Gastroesophageal sphincter (tissue), 4 donors: ENCODE measurements at regions not wholly inside any gene's neighbourhood (a gene's known extent, or its start where the extent isn't known, plus 50 kb on each side); places are given as distances from the start of the nearest gene placed in this dataset.

Source experiments
- ATAC-seq: fragments of 150-250 bp; one replicate; pipeline ENCODE4 v1.9.1; 2016; ENCODE audit warnings: mild to moderate bottlenecking, moderate library complexity
- H3K27ac ChIP-seq, 4 donors: fragments of 200-600 bp; sonication (generic) in 3 of 4; 1 replicate in 3 of 4; 2 replicates in 1 of 4; pipeline ENCODE4 v1.5.1; 2016 to 2019
- H3K27me3 ChIP-seq: fragments of 200-600 bp; sonication (generic); one replicate; pipeline ENCODE4 v1.5.1; 2019
- H3K36me3 ChIP-seq, 2 donors: fragments of 200-600 bp; sonication (generic); one replicate each; pipeline ENCODE4 v1.5.1; 2019; ENCODE audit warnings: control low read depth in 1 of 2
- H3K4me1 ChIP-seq, 3 donors: fragments of 200-600 bp; sonication (generic); 1 replicate in 2 of 3; 2 replicates in 1 of 3; pipeline ENCODE4 v1.5.1; 2016 to 2019; ENCODE audit warnings: control low read depth in 2 of 3
- H3K4me3 ChIP-seq, 2 donors: fragments of 200-600 bp; sonication (generic); one replicate each; pipeline ENCODE4 v1.5.1; 2019; ENCODE audit warnings: mild to moderate bottlenecking in 1 of 2, moderate library complexity in 1 of 2
- H3K9me3 ChIP-seq, 3 donors: fragments of 200-600 bp; sonication (generic); one replicate each; pipeline ENCODE4 v1.5.1; 2017 to 2019; ENCODE audit warnings: control low read depth in 2 of 3
- EP300 ChIP-seq: sonication (generic); formaldehyde crosslinking; IDR thresholded peaks from one replicate; pipeline ENCODE4 v1.6.1; 2017; ENCODE audit warnings: antibody characterized with exemption, mild to moderate bottlenecking
- POLR2A ChIP-seq, 2 donors: fragments of 450-650 bp; IDR thresholded peaks; one replicate each; pipeline ENCODE4 v1.6.1; 2017; ENCODE audit warnings: antibody characterized with exemption in 2 of 2, mild to moderate bottlenecking in 2 of 2, moderate library complexity in 1 of 2
- POLR2AphosphoS5 ChIP-seq: sonication (generic); formaldehyde crosslinking; IDR thresholded peaks from one replicate; pipeline ENCODE4 v1.6.1; 2017; ENCODE audit warnings: antibody characterized with exemption
- WGBS, 2 donors: methylation state at CpG; one replicate each; pipeline ENCODE4 v1.1.5; 2018; ENCODE audit warnings: low coverage in 1 of 2; 5-methylcytosine and 5-hydroxymethylcytosine counted together
- TF ChIP-seq, protein P1 (sequence below), 4 experiments: fragments of 200-600 bp in 2 of 4; fragments of 450-650 bp in 2 of 4; sonication (generic) in 1 of 4; IDR thresholded peaks; one replicate each; pipeline ENCODE4 v1.5.1; 2017 to 2019; ENCODE audit warnings: antibody characterized with exemption in 4 of 4, mild to moderate bottlenecking in 2 of 4, moderate library complexity in 2 of 4

DNA sequence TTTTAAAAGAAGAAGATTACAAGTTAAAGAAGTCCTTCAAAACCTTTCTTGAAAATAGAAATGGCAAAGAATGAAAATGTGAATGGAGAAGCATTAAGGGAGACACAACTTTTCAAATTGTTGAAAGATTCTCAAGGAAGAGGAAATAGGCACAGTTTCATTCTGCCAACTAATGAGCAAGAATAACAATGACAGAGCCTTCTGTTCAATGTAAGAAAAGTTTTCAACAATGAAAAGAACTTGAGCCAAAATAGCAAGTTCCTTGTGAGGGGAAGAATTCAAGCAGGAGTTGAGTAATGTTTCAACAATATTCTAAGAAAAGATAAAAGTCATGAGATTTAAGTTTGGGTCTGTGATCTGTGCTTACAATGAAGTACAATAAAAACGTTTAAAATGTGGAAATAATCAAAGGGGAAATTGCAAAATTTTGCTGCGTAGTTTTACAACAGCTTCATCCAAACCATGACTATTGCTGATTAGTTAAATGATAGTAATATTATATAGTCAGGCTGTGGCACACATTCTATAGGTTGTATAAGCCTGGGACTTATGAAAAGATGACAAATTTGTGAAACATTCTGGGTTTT lies 122.6 kb downstream of the METTL4 start:
- Histone ChIP-seq H3K36me3 (no peaks in the 10 kb centered on the region), H3K27me3 (no peaks in the 10 kb centered on the region), H3K9me3 (no peaks in the 10 kb centered on the region), H3K4me1 (no peaks in the 10 kb centered on the region), H3K27ac (no peak overlapping the region), H3K4me3 (no peak overlapping the region)
- no peak for TF ChIP-seq POLR2AphosphoS5
- TF ChIP-seq EP300 = no peak
- TF ChIP-seq POLR2A (IDR thresholded peaks at IDR 0.05) = no peak
- TF ChIP-seq, protein P1, sequence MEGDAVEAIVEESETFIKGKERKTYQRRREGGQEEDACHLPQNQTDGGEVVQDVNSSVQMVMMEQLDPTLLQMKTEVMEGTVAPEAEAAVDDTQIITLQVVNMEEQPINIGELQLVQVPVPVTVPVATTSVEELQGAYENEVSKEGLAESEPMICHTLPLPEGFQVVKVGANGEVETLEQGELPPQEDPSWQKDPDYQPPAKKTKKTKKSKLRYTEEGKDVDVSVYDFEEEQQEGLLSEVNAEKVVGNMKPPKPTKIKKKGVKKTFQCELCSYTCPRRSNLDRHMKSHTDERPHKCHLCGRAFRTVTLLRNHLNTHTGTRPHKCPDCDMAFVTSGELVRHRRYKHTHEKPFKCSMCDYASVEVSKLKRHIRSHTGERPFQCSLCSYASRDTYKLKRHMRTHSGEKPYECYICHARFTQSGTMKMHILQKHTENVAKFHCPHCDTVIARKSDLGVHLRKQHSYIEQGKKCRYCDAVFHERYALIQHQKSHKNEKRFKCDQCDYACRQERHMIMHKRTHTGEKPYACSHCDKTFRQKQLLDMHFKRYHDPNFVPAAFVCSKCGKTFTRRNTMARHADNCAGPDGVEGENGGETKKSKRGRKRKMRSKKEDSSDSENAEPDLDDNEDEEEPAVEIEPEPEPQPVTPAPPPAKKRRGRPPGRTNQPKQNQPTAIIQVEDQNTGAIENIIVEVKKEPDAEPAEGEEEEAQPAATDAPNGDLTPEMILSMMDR (IDR thresholded peaks at IDR 0.05) = no peak
- WGBS, 2 donors = 42 to 43% methylated on average over 2 of the region's 2 CpGs
- no peak for ATAC-seq

DNA sequence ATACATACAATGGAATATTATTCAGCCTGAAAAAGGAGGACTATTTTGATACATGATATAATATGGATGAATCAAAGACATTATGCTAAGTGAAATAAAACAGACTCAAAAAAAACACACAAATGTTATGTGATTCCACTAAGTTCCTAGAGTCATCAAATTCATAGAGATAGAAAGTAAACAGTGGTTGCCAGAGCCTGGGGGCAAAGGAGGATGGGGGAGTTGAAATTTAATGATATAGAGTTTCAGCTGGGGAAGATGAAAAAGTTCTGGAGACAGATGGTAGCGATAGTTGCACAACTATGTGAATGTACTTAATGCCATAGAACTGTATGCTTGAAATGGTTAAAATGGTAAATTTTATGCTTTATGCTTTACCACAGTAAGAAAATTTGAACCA lies 119.7 kb downstream of the METTL4 start:
- Histone ChIP-seq H3K27me3 (no peaks in the 10 kb centered on the region), H3K4me3 (no peak overlapping the region), H3K9me3 (no peaks in the 10 kb centered on the region), H3K27ac (no peak overlapping the region), H3K36me3 (no peaks in the 10 kb centered on the region), H3K4me1 (no peaks in the 10 kb centered on the region)
- no peak for ATAC-seq
- 83 to 91% methylated on average over 1 of the region's 1 CpG for WGBS, 2 donors
- TF ChIP-seq POLR2AphosphoS5 = no peak
- no peak for TF ChIP-seq EP300

DNA sequence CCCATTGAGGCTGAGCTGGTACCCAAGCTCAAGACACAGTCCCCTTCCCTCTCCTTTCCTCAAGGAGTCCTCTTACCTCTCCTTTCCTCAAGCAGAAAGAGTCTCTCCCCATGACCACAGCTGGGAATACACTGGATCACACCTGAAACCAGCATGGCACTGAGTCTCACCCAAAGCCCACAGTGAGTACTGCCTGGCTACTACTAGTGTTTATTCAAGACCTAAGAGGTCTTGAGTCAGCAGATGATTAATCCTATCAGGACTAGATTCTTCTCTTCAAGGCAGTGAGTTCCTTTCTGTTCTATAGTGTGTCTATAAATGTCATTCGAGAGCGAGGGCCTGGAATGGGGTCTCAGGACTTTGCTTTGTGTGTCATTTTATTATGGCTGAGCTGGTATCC lies 111.4 kb downstream of the METTL4 start:
- Histone ChIP-seq H3K4me1 (no peaks in the 10 kb centered on the region), H3K4me3 (no peak overlapping the region), H3K27me3 (no peaks in the 10 kb centered on the region), H3K27ac (no peak overlapping the region), H3K9me3 (no peaks in the 10 kb centered on the region), H3K36me3 (no peaks in the 10 kb centered on the region)
- TF ChIP-seq, protein P1 (IDR thresholded peaks at IDR 0.05) = no peak
- no peak for TF ChIP-seq EP300
- 92 to 94% methylated on average over 2 of the region's 2 CpGs for WGBS, 2 donors
- no peak for ATAC-seq

DNA sequence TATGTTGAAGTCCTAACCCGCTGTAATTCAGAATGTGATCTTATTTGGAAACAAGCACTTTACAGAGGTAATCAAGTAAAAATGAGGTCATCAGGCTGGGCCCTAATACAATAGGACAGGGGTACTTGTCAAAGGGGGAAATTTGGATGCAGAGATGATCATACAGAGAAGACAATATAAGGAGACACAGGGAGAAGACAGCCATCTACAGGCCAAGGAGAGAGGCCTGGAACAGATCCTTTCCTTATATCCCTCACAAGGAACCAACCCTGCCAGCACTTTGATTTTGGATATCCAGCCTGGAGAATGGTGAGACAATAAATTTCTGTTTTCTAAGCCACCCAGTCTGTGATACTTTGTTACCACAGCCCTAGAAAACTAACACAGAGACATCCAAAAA lies 104.3 kb downstream of the METTL4 start:
- H3K4me3 ChIP-seq = no peak overlapping the region
- H3K27ac ChIP-seq = no peak overlapping the region
- H3K27me3 ChIP-seq = no peaks in the 10 kb centered on the region
- TF ChIP-seq EP300 = no peak
- no peak for TF ChIP-seq POLR2A (IDR thresholded peaks at IDR 0.05)
- TF ChIP-seq POLR2AphosphoS5 = no peak
- no peaks in the 10 kb centered on the region for H3K36me3 ChIP-seq
- no peak for ATAC-seq
- 100% methylated on average over 1 of the region's 1 CpG; no CpG with 5 or more reads in 1 of the 2 donors for WGBS, 2 donors
- no peaks in the 10 kb centered on the region for H3K4me1 ChIP-seq
- H3K9me3 ChIP-seq = no peaks in the 10 kb centered on the region

DNA sequence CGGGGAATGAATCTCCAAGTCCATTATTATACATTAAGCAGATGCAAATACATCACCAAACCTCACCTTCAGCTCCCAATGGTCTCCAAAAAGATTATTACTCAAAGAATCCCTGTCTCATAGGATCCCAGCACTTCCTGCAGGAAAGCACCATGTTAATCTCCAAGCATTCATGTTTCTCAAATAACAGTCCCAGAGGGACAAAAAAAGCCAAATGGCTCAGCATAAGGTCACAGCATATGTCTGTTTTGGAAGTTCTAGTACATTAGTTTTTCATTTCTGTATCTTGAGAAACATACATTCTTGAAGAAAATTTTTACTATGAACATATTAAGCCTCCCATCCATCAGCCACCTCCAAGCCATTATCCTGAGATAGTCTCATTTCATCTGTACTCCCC lies 103.3 kb downstream of the METTL4 start:
- ATAC-seq = no peak
- H3K27me3 ChIP-seq = no peaks in the 10 kb centered on the region
- H3K4me1 ChIP-seq = no peaks in the 10 kb centered on the region
- 62 to 70% methylated on average over 1 of the region's 1 CpG for WGBS, 2 donors
- H3K36me3 ChIP-seq = no peaks in the 10 kb centered on the region
- no peak overlapping the region for H3K27ac ChIP-seq
- TF ChIP-seq, protein P1 (IDR thresholded peaks at IDR 0.05) = no peak
- TF ChIP-seq POLR2AphosphoS5 (no peak), EP300 (no peak)
- H3K9me3 ChIP-seq = no peaks in the 10 kb centered on the region
- no peak overlapping the region for H3K4me3 ChIP-seq

DNA sequence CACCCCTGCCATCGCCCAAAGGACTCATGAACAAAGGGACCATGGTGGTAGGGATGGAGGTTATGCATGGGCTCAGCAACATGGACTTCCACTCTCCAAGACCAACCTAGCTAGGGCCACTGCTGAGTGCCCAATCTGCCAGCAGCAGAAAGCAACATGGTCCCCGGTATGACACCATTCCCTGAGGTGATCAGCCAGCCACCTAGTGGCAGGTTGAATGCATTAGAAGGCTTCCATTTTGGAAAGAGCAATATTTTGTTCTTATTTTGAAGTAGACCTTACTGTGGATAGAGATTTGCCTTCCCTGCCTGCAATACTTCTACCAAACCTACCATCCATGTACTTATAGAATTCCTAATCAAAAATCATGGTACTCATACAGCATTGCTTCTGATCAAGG lies 99.8 kb downstream of the METTL4 start:
- H3K27me3 ChIP-seq = no peaks in the 10 kb centered on the region
- no peak for ATAC-seq
- 70 to 80% methylated on average over 1 to 2 of the region's 2 CpGs for WGBS, 2 donors
- no peaks in the 10 kb centered on the region for H3K9me3 ChIP-seq
- H3K36me3 ChIP-seq = no peaks in the 10 kb centered on the region
- TF ChIP-seq, protein P1 (IDR thresholded peaks at IDR 0.05) = no peak
- TF ChIP-seq POLR2AphosphoS5 (no peak), EP300 (no peak), POLR2A (IDR thresholded peaks at IDR 0.05) (no peak)
- no peaks in the 10 kb centered on the region for H3K4me1 ChIP-seq
- H3K27ac ChIP-seq = no peak overlapping the region
- no peak overlapping the region for H3K4me3 ChIP-seq
